DMS114 treated with DMSO at 0.1 percent for 48 hours (cell line): ENCODE measurements at regions not wholly inside any gene's neighbourhood (a gene's known extent, or its start where the extent isn't known, plus 50 kb on each side); places are given as distances from the start of the nearest gene placed in this dataset.

Source experiments
- DNase-seq: peaks from one replicate; lab custom pipeline; 2025; ENCODE audit not compliant: unreplicated experiment; lab: John Stamatoyannopoulos, UW

DNA sequence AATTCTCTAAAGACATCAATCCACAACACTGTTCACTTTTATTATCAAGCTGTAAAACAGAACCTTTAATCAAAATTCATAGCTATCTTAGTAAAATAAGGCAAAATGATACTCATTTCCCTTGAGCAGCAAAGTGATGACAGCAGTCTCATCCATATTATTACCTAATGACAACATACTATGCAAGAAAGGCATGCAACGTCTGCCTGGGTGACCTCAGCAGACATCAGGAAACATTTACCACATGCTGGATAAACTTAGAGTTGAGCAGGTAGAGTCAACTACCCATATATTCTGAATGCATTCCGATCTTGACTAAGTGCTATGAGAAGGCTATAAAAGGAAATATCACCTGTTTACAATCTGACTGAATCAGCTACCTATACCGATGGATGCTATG, 145.1 kb downstream of the SIPA1L2 start:
- DNase-seq: no peak

DNA sequence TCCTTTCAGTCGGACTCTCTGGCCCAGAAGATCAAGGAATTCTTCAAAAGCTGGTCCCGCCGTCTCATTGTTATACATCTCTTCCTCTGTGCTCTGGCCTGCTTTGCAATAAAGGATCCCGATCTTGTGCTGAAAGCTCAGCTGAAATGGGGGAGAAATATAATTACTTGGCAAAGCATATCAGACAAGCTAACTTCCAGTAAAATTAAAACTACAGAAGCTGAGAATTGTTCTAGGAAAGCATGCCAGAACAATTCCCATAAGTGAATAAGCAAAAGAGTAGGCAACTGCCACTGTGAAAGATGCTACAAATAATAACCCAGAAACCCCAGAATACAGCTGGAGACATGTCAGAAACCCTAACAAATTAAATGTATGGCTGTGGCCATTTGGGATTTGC, 146.1 kb downstream of the SIPA1L2 start:
- no peak for DNase-seq

DNA sequence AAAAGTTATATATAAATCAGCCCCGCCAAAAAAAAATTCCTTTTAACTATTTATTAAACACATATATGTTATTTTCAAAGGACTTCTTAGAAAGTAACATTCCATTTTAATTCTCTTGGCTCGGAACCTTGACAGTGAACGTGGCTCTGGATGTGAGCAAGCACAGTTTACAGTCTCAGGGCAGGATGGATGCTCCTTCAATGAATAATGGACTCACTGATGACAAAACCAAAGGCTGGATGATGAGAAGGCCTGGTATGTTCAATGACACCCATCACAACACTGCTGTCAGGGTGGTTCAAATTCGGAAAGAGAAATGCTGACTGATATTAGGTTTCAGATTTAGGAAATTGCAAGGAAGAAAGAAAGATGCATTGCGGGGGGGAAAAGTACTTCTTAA, 148.8 kb downstream of the SIPA1L2 start:
- DNase-seq: no peak

DNA sequence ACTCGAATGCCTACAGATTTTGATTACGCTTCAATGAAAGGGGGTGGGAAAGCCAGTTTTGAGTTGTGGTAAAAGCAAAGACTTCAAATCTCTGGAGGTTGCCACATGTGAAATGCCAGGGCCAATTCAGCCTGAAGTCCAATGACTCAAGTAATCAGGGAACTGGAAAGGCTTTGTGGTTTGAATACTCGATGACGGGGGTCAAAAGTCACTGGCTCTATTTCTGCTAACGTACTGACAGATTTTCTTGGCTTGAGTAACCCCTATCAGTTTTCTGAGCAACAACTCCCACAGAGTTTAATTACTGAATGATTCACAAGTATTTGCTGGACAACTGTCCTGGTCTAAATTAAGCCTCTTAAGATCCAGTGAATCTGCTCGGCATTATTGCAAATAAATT, 152.2 kb downstream of the SIPA1L2 start:
- no peak for DNase-seq

DNA sequence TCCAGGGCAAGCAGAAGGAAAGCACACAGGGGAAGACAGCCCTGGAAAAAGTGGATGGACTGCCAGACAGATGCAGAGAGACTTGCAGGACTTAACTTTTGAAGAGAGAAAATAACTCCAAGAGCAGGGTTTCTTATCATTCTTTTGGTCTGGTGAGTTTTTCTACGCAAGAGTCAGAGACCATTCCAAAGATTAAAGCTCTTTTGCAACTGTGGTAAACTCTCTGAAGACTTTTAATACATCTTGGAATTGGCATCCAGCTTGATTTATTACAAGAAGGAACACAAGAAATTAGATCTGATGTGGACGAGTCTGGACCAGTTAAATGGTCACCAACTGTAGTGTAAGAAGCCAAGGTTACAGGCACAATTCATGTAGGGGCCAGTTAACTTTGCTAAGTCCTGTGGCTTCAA, 153.4 kb downstream of the SIPA1L2 start:
- no peak for DNase-seq

DNA sequence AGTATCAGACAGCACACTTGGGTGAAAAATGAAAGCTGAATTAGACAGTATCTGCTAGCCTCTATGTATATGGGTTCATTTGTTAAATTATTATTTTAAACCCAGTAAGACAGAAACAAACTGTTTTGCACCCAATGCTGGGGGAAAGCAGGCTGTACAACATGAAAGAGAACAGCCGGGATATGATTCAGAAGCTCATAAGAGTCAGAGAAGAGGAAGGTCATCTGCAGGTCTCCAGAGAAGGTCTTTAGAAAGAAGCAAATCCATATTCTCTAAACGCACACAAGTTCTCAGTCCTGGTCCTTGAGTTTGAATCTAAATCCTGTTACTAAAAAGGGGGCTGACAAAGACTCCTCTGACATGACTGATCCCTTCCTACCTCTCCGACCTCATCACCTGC, 155.1 kb downstream of the SIPA1L2 start:
- DNase-seq: no peak

DNA sequence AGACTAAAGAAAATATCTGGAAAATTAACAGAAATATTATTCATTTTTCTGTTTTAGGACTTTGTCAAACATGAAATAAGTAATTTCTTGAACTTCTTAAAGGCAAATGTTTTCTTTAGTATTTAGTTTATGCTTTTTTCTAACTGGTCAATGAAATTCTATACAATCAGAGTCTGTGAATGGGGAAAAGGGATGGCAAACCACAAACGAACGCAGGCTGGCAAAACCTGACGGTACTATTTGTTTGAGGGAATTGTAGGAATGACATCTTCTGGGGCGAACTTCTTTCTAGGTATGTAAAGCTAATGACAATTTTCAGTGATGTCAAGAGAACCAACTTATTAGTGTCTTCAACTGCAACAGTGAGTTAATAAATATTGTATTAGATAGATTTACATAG, 156.0 kb downstream of the SIPA1L2 start:
- no peak for DNase-seq

DNA sequence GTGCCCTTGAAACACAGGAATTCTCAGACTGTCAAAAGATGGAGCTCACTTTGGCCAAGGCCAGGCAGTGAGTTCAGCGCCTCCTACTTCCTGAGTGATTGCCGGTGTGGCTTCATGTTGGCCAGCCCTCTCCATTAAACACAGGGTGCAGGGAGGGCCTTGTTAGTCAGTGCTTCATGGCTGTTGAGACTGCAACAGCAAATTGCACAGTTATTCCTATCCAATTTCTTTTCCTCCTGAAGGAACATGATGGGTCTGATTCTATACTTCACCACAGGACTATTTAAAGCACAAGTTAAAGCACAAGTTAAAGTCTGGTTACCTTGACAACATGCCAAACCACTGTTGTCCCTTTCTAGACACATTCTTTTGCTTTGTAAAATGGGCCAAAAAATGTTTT, 156.6 kb downstream of the SIPA1L2 start:
- no peak for DNase-seq

DNA sequence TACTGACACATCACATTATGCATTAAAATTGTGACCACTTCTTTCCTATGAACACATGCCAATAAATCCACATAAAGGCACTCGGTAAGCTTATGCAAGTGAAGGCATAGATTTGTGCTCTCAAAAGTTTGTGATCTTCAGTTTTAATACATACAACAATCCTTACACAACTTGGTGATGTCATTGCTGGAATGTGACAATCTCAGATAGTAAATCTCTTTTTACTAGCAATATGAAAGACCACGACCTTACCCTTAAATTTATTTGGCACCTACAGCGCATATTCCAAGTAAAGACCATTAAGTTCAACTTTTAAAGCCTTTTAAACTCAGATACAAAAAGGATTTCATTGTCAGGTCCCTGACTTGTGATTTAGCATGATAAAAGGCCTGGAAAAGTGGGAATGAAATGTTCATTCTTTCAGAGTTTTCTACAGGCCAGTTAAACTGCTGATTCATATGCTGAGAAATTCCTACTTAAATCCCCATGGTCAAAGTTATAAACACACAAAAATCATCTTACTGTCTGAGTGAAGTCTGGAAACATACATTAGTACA, 157.4 kb downstream of the SIPA1L2 start:
- no peak for DNase-seq

DNA sequence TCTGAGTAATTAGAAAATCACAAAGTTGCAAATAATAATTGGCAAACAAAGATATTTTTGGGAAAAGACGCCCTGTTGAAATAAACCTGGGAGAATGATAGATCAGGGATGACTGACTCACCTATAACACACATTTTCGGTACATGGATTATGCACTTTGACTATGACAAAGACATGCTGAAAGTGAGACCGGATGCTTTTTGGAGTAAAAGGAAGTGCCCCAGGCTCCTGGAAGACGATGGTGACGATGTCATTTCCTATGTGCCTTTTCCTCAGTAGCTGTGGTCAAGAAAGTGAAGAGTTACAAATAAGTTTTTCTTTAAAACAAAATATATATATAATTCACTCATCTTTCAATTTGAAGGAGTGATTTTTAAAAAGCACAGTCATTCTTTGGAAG, 158.7 kb downstream of the SIPA1L2 start:
- no peak for DNase-seq

DNA sequence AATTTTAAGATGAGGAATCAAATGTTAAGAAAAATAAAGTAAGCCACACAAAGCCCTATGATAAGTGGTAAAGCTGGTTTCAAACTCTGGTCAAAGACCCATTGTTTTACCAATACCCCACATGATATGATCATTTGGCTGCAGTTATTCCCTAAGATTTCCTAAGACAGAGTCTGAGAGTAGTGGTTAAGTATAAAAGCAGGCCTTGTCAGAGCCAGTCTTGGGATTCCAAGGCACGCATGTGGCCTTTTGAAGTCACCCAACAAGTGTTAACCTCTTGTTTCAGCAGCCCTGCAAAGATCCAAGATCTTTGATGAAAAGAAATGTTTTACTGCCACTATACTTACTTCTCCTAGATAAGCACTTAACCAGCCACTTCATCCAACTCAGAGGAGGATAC, 159.2 kb downstream of the SIPA1L2 start:
- no peak for DNase-seq

DNA sequence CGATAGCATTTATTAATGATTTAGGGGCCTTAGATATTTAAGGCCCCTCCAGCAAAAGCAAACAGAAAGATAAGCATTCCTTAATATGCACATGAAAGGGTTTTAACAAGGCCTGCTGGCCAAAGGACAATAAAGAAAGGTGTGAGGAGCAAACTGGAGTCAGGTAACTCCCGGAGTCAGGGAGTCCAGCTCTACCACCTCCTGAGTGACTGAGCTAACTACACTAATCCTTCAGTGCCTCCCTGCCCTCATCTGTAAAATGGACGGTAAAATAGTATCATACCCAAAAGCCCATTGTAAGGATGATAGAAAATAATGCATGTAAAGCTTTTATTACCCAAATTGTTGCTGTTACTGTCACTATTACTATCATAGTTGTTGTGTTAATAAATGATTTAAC, 161.7 kb downstream of the SIPA1L2 start:
- DNase-seq: no peak

DNA sequence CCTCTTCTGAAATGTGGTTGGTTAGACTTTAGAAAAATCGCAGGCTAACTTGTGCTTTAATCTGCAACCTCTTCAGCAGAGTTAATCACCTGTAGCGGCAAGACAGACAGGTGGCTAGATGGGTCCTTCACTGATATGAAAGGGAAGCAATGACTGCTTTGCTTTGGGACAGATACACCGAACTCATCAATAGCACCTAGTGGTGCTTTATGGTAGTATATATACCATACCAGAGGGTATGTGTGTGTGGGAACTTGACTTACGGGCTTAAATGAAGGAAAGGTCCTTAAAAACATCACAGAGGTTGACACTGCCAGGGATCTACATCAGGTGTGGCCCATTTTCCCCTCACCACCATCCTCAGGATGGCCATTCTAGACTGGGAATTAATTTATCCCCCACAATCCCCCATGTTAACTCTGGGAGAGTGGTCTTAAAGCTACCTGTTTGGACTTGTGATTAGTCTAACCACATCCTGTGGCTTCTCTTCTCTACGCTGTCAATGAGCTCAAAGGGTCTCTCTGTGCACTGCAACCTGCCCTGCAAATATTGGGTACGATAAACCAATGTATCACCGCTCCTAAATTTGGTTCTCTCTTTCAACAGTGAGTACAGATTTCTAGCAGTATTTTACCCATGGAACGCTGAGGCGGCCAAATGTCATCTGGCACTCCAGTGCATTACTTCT, 162.7 kb downstream of the SIPA1L2 start:
- no peak for DNase-seq

DNA sequence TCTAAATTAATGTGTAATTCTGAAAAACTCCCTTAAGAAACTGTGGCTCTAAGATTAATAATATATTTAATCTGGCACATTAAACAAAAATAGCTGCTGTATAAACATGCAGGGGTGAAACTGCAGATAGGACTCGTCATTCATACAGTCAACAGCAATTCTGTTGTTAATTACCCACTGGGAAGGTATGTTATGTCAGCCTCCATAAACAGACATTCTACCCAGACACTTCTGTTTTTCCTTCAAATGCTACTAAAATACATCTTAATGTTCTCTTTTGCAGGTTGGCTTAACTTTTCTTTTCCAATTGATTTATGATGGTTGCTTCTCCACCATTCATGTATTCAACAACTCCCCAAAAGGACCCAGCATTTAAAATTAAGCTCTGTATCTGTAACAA, 165.6 kb downstream of the SIPA1L2 start:
- no peak for DNase-seq

DNA sequence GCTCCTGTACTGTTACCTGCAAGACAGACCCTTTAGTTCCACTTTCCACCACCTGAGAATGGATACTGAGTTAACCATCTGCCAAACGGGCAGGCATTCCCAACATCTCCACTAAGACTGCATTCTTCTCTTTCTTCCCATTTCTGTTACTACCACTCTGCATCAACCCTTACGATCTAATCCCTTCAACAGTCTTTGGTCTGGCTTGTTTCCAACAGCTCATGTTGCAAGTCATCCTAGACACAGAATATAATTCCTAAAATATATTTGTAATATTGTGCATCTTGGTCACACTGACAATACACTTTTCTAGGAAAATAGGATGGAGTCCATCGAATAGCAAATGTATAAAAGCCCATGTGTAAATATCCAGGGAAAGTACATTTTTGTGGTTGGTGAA, 166.7 kb downstream of the SIPA1L2 start:
- DNase-seq: no peak

DNA sequence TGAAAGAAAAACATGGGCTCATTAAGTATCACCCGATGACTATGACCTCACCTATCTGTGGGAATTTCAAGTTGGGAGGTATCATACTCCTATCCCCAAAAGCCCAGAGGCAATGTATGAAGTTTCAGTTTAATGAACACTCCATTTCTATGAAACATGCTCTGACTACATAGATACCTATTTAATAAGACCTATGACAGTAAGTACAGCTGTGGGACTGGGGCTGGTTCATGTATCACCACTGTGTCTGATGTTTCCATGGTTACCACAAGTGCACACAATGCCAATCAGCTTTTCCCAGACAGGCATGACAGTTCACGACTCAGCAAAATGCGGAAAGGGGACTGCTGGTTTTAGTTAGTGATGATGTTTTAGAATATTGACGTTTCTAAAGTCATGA, 167.7 kb downstream of the SIPA1L2 start:
- no peak for DNase-seq

DNA sequence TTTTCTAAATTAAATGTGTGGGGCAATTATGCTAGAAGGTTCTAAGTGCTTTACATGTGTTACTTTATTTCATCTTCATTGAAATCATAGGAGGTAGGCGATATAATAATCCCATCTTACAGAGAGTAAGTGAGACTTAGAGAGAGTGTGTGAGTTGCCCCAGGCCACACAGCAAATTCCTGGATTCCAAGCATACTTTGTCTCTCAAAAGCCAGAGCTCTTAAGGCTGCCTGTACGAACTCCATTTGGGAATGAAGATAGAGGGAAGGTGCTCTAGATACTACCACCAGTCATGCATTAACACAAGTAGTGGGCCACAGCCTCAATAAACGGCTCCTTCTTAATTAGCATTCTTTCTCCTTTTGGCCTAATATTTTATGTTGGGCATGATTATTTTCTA, 170.1 kb downstream of the SIPA1L2 start:
- no peak for DNase-seq

DNA sequence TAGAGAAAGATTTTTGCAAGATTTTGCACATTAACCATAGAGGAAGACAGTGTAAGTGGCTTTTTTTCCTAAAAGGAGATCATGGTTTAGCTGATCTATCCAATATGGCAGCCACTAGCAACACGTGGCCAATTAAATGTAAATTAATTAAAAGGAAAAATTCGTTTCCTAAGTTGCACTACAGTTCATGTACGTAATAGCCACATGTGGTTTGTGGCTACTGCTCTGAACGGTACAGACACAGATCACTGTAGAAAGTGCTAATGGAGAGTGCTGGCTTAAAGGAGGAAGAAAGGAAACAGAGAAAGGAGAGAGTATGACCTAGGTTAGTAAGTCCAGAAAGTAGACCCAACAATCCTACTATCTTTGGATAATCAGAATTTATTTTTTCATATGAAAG, 170.8 kb downstream of the SIPA1L2 start:
- no peak for DNase-seq

DNA sequence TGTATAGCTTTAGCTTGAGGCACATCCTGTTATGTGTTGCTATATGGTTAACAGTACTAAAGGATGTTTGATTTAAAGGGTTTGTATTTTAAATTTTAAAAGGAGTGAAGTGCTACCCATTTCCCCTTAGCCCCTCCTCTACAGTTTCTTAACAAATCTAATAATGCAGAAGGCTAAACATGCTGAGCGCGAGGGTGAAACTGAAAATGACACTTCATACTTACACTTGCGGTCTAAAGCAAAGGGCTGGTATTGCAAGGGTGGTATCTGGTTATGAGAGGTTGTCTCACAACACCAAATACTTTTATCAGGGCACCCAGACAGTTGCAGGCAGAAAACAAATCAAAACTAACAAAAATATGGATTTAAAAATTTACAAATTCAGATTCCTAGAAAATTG, 172.3 kb downstream of the SIPA1L2 start:
- no peak for DNase-seq

DNA sequence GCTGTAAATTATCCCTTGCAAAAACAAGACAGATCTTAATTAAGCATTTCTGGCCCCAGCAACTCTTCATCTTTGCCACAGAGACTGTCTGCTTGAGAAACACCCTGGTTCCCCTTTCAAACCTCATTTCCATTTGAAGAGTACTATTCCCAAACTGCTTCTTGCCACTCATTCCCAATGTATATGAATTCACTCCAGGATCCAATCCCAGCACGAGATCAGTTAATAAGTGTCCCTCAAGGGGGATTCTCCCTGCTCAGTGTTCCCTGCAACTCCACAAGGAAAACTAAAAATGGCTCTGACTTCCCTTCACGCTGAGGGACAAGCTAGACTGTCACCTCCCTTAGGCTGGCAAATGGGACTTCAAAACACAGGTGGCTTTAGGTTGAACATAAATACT, 173.2 kb downstream of the SIPA1L2 start:
- no peak for DNase-seq

DNA sequence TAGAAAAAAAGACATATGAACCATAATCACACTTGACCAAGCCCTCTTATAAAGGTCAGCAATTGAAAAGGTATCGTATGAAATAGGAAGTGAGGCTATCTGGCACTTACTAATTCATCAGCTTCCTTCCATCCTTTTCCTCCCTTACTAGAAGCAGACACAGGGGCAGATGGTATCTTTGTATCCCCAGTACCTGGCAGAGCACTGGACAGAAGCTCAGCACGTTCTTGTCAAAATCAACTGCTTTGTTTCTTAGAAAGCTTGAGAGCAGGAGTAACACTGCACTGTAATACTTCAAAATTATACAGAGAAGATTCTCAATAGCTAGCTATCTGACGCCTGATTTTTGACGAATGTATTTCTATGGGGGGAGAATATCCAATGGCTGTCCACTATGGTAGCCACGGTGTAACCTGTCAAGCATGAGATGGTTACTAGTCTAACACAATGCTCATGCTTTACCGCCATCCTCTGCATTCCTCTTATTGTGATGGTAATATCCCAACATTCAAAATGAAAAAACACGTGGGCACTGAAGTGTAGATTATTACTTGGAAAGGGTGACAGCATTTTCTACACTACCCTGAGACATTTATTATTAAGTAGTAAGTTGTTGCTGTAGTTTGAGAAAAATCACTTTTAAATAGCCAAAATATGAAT, 175.6 kb downstream of the SIPA1L2 start:
- no peak for DNase-seq

DNA sequence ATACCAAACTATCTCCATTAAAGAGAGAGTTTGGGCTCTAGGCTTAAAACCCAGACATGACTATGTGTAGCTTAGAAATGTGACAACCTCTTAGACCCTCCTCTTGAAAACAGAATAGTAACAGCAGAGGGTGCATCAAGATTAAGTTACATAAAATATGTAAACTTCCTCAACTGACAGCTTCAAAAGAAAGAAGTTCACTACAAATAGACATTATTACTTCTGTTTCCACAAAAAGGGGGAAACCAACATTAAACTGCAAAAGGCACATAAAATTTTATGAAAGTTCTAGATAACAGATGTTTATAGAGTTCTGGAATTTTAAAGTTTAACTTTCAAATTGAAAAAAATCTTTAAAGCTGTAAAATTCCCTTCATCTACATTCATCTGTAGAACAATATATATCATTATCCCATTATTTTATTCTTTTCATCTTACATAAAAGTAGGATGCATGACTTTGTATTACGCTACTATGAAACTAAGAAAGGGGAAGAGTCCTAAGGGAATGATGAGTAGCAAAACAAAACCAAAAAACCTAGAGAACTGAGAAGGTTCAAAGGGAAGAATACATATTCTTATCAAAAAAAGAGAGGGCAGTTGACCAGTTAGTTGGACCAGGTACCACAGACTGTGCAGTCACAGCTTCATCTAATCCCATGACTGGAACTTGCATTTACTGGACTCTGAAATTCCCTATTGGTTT, 177.0 kb downstream of the SIPA1L2 start:
- DNase-seq: no peak
